ENCODE measurements at regions not wholly inside any gene's neighbourhood (a gene's known extent, or its start where the extent isn't known, plus 50 kb on each side); places are given as distances from the start of the nearest gene placed in this dataset.
A peak's percentile ranks its signal among the peaks of the same experiment; 100 is the strongest.
"Not testable (repeated sequence)": the region's sequence is repeated elsewhere in the genome, so short reads cannot be mapped to it uniquely, and the experiment has no call there.

DNA sequence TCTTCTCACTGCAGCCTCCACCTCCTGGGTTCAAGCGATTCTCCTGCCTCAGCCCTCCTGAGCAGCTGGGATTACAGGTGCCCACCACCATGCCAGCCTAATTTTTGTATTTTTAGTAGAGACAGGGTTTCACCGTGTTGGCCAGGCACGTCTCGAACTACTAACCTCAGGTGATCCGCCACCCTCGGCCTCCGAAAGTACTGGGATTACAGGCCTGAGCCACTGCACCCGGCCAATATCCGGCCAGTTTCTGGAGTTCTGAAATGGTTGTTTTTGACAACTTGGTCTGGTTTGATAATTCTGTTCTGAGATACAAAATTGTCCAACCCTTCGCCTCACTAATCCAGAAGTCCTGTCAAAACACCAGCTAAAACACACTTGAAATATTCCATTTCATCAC, 667.0 kb downstream of the BRINP3 start:
- not testable (repeated sequence) for DNase-seq (ENCODE audit: low read depth in 2 of 2)

- DNase-seq (ENCODE audit: low read depth in 2 of 2) = no peak
Measured at GRCh38 chr1:189811960-189812359, 665.7 kb downstream of the BRINP3 start.

DNA sequence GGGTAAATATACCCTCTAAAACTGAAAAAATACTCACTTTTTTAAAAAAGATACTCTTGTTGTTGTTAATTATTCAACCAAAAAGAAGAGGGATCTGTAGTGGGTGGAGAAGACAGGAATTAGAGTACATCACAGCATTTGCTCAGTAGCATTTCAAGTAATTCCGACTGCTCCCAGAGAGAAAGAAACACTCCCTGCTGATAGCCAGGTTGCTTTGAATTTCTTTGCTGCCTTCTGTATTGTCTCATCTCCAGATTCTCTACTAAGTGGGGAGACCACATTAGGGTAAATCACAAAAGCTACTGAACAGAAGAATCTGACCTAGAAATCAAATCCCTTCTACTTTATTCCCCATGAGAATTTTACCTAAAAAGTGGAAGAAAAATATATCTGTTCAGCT, 661.1 kb downstream of the BRINP3 start:
- no peak for DNase-seq (ENCODE audit: low read depth in 2 of 2)

- DNase-seq (ENCODE audit: low read depth in 2 of 2) = no peak
Measured at GRCh38 chr1:189819751-189820150, 657.9 kb downstream of the BRINP3 start.

GRCh38 chr1:189821833-189822232, 655.8 kb downstream of the BRINP3 start:
- DNase-seq (ENCODE audit: low read depth in 2 of 2) = no peak

- DNase-seq (ENCODE audit: low read depth in 2 of 2) = no peak
Measured at GRCh38 chr1:189834813-189835212, 642.9 kb downstream of the BRINP3 start.

DNA sequence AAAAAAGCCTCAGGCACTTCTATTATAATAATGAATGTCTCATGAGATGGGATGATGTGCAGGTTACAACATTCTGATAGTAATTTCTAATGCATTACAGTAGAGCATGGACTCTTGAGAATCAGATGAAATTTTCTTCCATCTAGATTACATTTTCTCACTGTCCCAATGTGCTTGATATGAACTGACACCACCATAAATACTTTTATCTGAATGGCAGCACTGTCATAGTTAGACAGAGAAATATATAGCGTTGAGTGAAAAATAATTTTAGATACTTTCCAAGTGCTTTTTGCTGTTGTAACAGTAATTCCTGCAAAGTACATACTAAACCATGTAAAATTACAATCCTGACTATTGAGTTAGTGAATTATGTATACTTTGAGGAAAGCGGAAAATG, 630.1 kb downstream of the BRINP3 start:
- no peak for DNase-seq (ENCODE audit: low read depth in 2 of 2)

GRCh38 chr1:189851806-189852367, 625.8 kb downstream of the BRINP3 start:
- DNase-seq (ENCODE audit: low read depth in 2 of 2) = no peak

DNA sequence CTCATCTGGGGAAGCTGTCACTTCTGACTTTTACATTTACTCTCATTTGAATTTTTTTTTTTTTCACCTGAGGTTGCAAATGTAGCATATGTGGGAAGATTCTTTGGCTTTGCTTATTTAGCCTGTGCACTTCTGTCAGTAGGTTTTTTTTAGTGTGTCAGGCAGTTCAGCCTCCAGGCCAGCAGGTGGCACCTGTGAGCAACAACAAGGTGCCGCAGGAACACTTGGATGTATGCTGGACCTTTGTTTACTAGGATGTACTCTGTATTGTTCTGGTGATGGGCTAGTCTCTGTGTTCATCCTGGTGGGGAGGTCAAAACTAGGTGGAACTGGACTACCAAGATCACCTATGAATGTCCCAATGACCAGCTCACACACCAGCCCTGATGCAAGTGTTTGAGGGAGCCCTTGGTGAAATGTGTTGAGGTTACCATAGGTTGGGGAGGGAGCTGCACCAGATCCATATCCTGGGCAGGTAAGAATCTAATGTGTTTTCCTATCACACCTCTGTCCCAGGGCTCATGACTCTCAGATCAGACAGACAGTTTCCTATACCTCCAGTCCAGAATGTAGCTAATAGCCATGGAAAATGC, 618.2 kb downstream of the BRINP3 start:
- DNase-seq (ENCODE audit: low read depth in 2 of 2) = peak in 1 of 2 donors; percentile 2

DNA sequence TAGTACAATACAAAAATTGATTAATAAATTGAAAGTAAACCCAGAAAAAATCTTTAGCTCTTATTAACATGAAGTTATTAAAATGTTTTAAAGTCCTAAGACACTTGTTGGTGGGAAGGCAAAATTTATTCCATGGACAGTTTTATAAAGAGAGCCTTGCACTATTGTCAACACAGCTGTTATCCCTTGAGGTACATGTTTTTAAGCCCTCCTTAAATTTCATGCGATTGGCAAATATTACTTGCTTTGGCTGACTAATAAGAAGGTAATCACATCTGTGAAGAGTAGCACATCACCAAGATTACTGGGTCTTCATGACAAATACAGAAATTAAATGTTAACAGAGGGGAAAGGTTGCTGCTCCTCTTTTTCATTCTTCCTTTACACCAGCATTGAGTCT, 611.1 kb downstream of the BRINP3 start:
- DNase-seq (ENCODE audit: low read depth in 2 of 2) = no peak

- no peak for DNase-seq (ENCODE audit: low read depth in 2 of 2)
Measured at GRCh38 chr1:189868021-189868420, 609.6 kb downstream of the BRINP3 start.

GRCh38 chr1:189874715-189875435, 602.8 kb downstream of the BRINP3 start:
- no peak for DNase-seq (ENCODE audit: low read depth in 2 of 2)

DNA sequence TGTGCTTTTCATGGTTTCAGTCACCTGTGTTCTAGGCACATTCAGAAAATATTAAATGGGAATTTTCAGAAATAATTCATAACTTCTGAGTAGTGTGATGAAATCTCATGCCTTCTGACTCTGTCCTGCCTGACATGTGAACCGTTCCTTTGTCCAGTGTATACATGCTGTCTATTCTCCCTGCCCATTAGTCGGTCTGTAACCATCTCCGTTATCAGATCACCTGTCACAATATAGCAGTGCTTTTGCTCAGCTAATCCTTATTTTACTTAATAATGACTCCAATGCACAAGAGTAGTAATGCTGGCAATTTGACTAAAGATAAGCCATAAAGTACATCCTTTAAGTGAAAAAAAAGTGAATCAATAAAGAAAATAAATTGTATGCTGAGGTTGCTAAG, 597.5 kb downstream of the BRINP3 start:
- no peak for DNase-seq (ENCODE audit: low read depth in 2 of 2)

GRCh38 chr1:189899686-189900425, 577.8 kb downstream of the BRINP3 start:
- no peak for DNase-seq (ENCODE audit: low read depth in 2 of 2)

GRCh38 chr1:189904509-189904908, 573.2 kb downstream of the BRINP3 start:
- no peak for DNase-seq (ENCODE audit: low read depth in 2 of 2)

DNA sequence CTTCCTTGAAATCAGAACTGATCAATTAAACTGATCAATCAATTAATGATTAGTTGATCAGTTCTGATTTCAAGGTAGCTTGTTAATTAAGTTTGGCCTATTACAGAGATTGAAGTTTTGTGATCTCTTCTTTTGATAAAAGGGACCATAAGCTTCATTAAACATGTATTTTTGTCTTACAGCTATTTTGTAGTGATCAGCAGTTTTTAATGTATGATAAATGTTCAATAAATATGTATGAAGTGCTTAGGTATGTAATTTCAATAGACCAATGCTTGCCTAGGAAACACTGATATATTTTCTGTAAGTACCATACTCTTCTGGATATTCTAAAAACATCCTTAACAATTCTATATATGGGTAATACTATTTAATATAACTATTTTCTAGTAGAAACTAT, 569.6 kb downstream of the BRINP3 start:
- DNase-seq (ENCODE audit: low read depth in 2 of 2) = no peak

DNA sequence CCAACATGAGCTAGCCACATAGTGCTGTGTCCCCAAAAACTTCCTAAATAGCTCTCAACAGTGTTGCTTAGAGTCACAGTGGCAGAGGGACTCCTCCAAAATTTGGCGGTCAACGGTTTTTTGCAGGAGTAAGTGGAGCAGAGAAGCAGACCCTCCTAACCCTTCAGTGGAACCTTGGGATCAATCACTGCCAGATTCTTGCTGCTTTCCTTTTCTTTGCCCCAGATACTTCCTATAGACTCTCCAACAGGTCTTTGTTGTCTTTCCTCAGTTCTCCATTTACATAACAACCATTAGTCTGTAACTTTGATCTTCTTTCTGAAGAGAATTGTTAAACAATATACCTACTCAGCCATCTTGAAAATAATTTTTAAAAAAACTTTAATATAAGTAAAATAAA, 556.1 kb downstream of the BRINP3 start:
- no peak for DNase-seq (ENCODE audit: low read depth in 2 of 2)

GRCh38 chr1:189927641-189928040, 550.0 kb downstream of the BRINP3 start:
- DNase-seq (ENCODE audit: low read depth in 2 of 2) = no peak

GRCh38 chr1:189929501-189930099, 548.1 kb downstream of the BRINP3 start:
- no peak for DNase-seq (ENCODE audit: low read depth in 2 of 2)

DNA sequence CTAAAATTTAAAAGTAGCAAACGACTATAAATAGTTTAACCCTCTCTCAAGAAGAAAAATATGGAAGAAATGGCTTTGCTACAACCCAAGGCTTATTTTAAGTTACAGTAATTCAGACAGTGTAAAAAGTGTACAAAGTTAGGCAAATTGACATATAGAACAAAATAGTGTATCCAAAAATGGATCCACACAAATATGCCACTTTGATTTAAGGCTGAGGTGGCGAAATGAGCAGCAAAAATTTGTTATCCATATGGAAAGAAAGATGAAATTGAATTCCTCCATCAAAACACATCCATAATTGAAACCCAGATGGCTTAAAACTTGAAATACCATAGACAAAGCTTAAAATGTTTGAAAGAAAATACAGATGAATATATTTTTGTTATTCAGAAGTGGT, 540.8 kb downstream of the BRINP3 start:
- DNase-seq (ENCODE audit: low read depth in 2 of 2) = no peak

DNA sequence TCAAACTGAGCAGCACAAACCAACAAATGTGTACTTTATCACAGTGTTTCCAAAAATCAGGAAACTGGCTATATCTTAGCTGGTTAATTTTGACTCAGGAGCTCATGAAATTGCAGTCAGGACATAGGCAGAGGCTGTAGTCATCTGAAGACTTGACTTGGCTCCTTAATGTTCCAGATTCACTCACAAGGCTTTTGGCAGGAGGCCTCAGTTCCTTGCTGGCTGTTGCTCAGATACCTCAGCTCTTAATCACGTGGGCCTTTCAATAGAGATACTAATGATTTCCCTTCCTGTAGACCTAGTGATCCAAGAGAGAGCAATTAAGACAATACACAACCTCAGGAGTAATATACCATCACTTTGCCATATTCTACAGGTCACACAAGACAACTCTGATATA, 537.7 kb downstream of the BRINP3 start:
- no peak for DNase-seq (ENCODE audit: low read depth in 2 of 2)

DNA sequence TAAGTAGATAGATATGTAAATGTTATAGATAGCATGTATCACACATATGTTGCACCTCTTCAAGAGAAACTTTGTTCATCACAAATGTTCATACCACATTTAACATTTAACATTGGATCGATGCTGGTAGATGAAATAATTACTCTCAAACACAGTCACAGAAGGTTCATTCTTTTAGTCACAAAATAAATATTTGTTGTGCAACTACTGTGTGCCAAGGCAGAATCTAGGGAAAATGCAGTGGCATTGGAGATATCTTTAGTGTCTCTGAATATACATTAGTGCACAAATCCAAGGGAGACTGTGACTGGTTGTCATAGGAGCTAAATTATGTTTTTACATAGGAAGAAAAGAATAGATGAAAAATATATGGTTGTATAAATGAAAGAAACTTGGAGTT, 535.7 kb downstream of the BRINP3 start:
- no peak for DNase-seq (ENCODE audit: low read depth in 2 of 2)

Data from stimulated activated CD8-positive, alpha-beta memory T cell treated with anti-CD3 and anti-CD28 coated beads, Interleukin-2, amount 100 ng/mL, for 48 hours (primary cell).